Activated CD4-positive, alpha-beta memory T cell treated with anti-CD3 and anti-CD28 coated beads for 36 hours (primary cell): ENCODE measurements at regions not wholly inside any gene's neighbourhood (a gene's known extent, or its start where the extent isn't known, plus 50 kb on each side); places are given as distances from the start of the nearest gene placed in this dataset.

ENCODE experiments used
- CTCF ChIA-PET: fragments of 350-600 bp; sonication (Branson Sonifier 250); formaldehyde crosslinking; loops from one replicate; lab custom pipeline; 2021; ENCODE audit warnings: antibody characterized with exemption, inconsistent platforms; lab: Charles Lee
- POLR2A ChIA-PET: fragments of 350-600 bp; sonication (Branson Sonifier 250); formaldehyde crosslinking; loops from one replicate; lab custom pipeline; 2021; ENCODE audit warnings: antibody characterized with exemption; lab: Charles Lee
- DNase-seq: peaks from one replicate; pipeline ENCODE4 v3.0.0-alpha.2; 2020
- H3K27ac Mint-ChIP-seq: one replicate; pipeline ENCODE4 v1.8.0; 2021; ENCODE audit warnings: mixed read lengths
- H3K27me3 Mint-ChIP-seq: one replicate; pipeline ENCODE4 v1.8.0; 2021; ENCODE audit warnings: mixed read lengths
- H3K36me3 Mint-ChIP-seq: one replicate; pipeline ENCODE4 v1.8.0; 2021; ENCODE audit warnings: mixed read lengths
- H3K4me1 Mint-ChIP-seq: one replicate; pipeline ENCODE4 v1.8.0; 2021; ENCODE audit warnings: low read depth, mixed read lengths
- H3K4me3 Mint-ChIP-seq: one replicate; pipeline ENCODE4 v1.8.0; 2021; ENCODE audit warnings: mild to moderate bottlenecking, mixed read lengths
- H3K9me3 Mint-ChIP-seq: one replicate; pipeline ENCODE4 v1.8.0; 2021; ENCODE audit warnings: mixed read lengths
- intact Hi-C: fragments of 100-400 bp; cut with micrococcal nuclease; formaldehyde crosslinking; loops from one replicate; pipeline ENCODE4 v1.15.1; 2023

- intact Hi-C loops: no loop called here
- Mint-ChIP-seq H3K9me3 (peaks cover 10% of the 10 kb centered on the region), H3K4me1 (no peaks in the 10 kb centered on the region), H3K4me3 (no peak overlapping the region), H3K36me3 (no peaks in the 10 kb centered on the region), H3K27me3 (no peaks in the 10 kb centered on the region), H3K27ac (no peak overlapping the region)
- DNase-seq: no peak
- POLR2A ChIA-PET: no interaction called here
- CTCF ChIA-PET: no interaction called here
Observed at GRCh38 chr9:104247899-104248460, 153.9 kb downstream of the SMC2 start.

DNA sequence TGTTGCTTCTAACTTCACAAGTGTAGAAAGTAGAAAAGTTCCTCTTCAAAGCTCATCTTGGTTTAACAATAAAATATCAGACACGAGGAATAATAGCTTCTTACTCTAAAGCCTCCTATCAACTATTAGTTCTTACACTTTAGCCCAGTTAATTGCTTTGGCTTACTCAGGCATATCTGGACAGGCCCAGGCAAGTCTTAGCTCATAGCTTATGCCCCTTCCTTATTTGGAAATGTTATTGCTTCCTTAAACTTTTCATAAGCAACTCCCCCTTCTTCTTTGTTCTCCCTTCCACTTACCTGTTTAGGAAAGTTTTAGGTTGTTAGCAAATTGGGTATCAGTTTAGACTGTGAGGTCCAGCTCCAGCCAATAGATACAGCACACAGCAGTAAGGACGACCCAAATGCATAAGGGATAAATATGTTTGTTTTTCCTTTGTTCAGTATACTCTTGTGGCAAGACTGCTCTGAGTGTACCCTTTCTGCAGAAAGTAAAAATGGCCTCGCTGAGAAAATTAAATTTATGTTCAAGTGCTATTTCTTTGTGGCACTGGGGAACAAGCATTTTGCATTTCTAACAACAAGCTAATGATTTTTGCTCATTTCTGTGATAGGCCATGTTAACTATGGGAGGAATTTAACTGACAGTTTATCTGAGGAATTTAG, 162.1 kb downstream of the SMC2 start:
- H3K27me3 Mint-ChIP-seq: no peaks in the 10 kb centered on the region
- ChIA-PET CTCF (no interaction called here), POLR2A (no interaction called here)
- no peak for DNase-seq
- no peaks in the 10 kb centered on the region for H3K36me3 Mint-ChIP-seq
- no peak overlapping the region for H3K27ac Mint-ChIP-seq
- intact Hi-C loops: no loop called here
- peaks cover 17% of the 10 kb centered on the region for H3K9me3 Mint-ChIP-seq
- H3K4me3 Mint-ChIP-seq: no peak overlapping the region
- no peaks in the 10 kb centered on the region for H3K4me1 Mint-ChIP-seq

DNA sequence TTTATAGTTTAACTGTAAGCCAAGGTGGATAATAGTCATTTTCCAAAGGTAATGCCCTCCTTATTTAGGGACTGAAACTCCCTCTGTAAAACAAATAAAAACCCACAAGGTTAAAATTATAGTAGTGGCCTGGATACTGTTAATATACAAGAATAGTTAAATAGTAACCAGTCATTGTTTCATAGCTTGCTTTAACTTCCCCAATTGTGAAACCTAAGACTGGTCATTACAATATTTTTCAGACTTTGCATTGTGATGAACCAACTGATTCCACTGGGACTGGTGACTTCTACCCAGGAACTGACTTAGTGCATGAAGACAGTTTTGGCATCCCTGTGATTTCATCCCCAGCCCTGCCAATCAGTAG, 162.6 kb downstream of the SMC2 start:
- Mint-ChIP-seq H3K4me3 (no peak overlapping the region), H3K9me3 (peaks cover 17% of the 10 kb centered on the region), H3K4me1 (no peaks in the 10 kb centered on the region), H3K36me3 (no peaks in the 10 kb centered on the region), H3K27ac (no peak overlapping the region), H3K27me3 (no peaks in the 10 kb centered on the region)
- CTCF ChIA-PET: no interaction called here
- POLR2A ChIA-PET: no interaction called here
- no peak for DNase-seq
- intact Hi-C loops: no loop called here

DNA sequence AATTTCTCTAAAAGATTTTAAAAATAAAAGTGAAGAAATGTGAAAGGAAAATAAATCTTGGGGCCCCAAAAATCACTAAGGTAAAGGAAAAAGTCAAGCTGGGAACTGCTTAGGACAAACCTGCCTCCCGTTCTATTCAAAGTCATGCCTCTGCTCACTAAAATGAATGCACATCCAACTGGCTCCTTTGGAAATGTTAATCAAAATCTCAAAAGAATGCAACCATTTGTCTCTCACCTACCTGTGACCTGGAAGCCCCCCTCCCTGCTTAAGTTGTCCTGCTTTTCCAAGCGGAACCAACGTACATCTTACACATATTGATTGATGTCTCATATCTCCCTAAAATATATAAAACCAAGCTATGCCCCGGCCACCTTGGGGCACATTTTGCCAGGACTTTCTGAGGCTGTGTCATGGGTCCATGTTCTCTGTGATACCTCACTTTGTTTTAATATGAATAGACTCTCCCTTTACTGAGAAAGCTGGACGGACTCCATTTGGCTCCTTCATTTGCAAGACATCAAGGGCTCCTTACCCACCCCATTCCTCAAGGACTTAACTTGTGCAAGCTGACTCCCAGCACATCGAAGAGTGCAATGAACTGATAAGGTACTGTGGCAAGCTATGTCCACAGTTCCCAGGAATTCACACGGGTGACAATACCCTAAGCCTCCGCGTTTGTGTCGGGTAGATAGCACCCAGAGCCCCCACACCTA, 164.3 kb downstream of the SMC2 start:
- Mint-ChIP-seq H3K27me3 (no peaks in the 10 kb centered on the region), H3K27ac (no peak overlapping the region), H3K9me3 (peaks cover 3% of the 10 kb centered on the region), H3K4me1 (no peaks in the 10 kb centered on the region), H3K36me3 (no peaks in the 10 kb centered on the region), H3K4me3 (no peak overlapping the region)
- ChIA-PET CTCF (no interaction called here), POLR2A (no interaction called here)
- no peak for DNase-seq
- intact Hi-C loops: no loop called here

- no peak overlapping the region for H3K27ac Mint-ChIP-seq
- H3K27me3 Mint-ChIP-seq: no peaks in the 10 kb centered on the region
- H3K4me3 Mint-ChIP-seq: no peak overlapping the region
- no peaks in the 10 kb centered on the region for H3K4me1 Mint-ChIP-seq
- peaks cover 2% of the 10 kb centered on the region for H3K9me3 Mint-ChIP-seq
- POLR2A ChIA-PET: no interaction called here
- intact Hi-C loops: no loop called here
- no peaks in the 10 kb centered on the region for H3K36me3 Mint-ChIP-seq
- CTCF ChIA-PET: no interaction called here
- no peak for DNase-seq
Observed at GRCh38 chr9:104260004-104260403, 165.9 kb downstream of the SMC2 start.

DNA sequence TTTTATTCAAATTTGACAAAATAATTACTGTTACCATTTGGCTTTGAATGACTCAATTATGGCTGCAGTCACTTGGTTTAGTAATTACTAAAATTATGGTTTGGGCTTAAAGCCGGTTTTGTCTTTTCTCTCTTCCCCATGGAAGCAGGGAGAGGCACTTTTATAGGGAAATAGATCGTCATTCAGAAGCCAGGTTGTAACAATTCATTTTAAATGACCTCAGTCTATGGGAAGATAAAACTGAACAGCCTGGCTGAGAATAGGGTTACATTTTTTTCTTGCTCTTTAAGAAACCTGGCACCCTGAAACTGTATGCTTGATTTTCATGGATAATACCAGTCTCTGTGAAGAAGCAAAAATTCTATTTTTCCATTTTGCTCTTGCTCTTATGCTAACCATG, 169.8 kb downstream of the SMC2 start:
- no peaks in the 10 kb centered on the region for H3K36me3 Mint-ChIP-seq
- ChIA-PET CTCF (no interaction called here), POLR2A (no interaction called here)
- DNase-seq: no peak
- no peak overlapping the region for H3K27ac Mint-ChIP-seq
- H3K4me3 Mint-ChIP-seq: no peak overlapping the region
- no peaks in the 10 kb centered on the region for H3K4me1 Mint-ChIP-seq
- no peaks in the 10 kb centered on the region for H3K27me3 Mint-ChIP-seq
- intact Hi-C loops: no loop called here
- no peaks in the 10 kb centered on the region for H3K9me3 Mint-ChIP-seq

DNA sequence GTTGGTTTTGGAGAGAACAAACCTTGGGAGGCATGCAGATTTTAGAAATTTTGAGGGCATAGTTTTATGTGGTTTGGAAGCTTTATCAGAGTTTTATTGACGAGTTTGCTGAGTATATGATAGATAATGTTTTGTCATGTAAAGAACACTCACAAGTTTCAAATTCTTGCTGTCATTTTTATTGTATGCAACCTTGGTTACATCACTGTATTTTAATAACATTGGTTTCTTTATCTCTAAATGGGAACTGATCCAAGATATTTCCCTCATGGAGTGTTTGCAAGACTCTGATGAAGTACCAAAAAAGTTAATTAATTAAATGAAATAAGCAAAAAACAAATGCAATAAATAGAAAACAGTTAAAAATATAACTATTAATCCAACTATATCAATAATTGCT, 170.3 kb downstream of the SMC2 start:
- no peaks in the 10 kb centered on the region for H3K27me3 Mint-ChIP-seq
- no peaks in the 10 kb centered on the region for H3K9me3 Mint-ChIP-seq
- intact Hi-C loops: no loop called here
- no peak overlapping the region for H3K27ac Mint-ChIP-seq
- no peak for DNase-seq
- no peaks in the 10 kb centered on the region for H3K36me3 Mint-ChIP-seq
- POLR2A ChIA-PET: no interaction called here
- no peak overlapping the region for H3K4me3 Mint-ChIP-seq
- CTCF ChIA-PET: no interaction called here
- H3K4me1 Mint-ChIP-seq: no peaks in the 10 kb centered on the region

- POLR2A ChIA-PET: no interaction called here
- no peak for DNase-seq
- Mint-ChIP-seq H3K9me3 (no peaks in the 10 kb centered on the region), H3K4me3 (no peak overlapping the region), H3K27ac (no peak overlapping the region), H3K4me1 (no peaks in the 10 kb centered on the region), H3K27me3 (no peaks in the 10 kb centered on the region), H3K36me3 (no peaks in the 10 kb centered on the region)
- intact Hi-C loops: no loop called here
- CTCF ChIA-PET: no interaction called here
Observed at GRCh38 chr9:104269374-104269773, 175.3 kb downstream of the SMC2 start.

- Mint-ChIP-seq H3K9me3 (no peaks in the 10 kb centered on the region), H3K27ac (no peak overlapping the region), H3K4me1 (no peaks in the 10 kb centered on the region), H3K27me3 (no peaks in the 10 kb centered on the region), H3K4me3 (no peak overlapping the region), H3K36me3 (no peaks in the 10 kb centered on the region)
- POLR2A ChIA-PET: no interaction called here
- CTCF ChIA-PET: no interaction called here
- DNase-seq: no peak
- intact Hi-C loops: no loop called here
Observed at GRCh38 chr9:104269996-104270963, 176.2 kb downstream of the SMC2 start.

DNA sequence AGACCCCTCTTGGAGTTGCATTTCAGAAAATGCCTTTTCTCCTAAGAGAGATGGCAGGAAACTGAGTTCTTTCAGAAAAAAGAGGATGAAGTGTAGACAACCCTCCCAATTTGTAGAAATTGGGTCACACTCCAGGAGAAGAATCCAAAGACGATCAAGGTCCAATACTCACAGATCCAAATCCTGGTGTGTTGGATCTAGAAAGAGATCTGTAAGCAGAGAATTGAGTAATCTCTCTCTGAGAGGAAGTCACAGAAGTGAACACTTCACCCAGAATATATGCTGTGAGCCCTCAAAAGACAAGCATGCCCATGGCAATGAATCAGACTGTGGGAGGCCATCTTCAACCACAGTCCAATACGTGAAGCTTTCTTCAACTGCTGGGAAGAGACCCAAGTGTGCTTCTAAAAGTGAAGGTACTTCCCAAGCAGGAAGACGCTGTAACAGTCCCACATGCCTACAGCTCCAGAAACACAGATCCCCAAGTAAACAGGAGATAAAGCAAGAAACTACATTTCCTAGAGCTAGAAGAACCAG, 182.7 kb downstream of the SMC2 start:
- CTCF ChIA-PET: no interaction called here
- Mint-ChIP-seq H3K27me3 (no peaks in the 10 kb centered on the region), H3K4me1 (no peaks in the 10 kb centered on the region), H3K4me3 (no peak overlapping the region), H3K9me3 (peaks cover 2% of the 10 kb centered on the region), H3K36me3 (no peaks in the 10 kb centered on the region), H3K27ac (no peak overlapping the region)
- intact Hi-C loops: no loop called here
- DNase-seq: no peak
- POLR2A ChIA-PET: no interaction called here

DNA sequence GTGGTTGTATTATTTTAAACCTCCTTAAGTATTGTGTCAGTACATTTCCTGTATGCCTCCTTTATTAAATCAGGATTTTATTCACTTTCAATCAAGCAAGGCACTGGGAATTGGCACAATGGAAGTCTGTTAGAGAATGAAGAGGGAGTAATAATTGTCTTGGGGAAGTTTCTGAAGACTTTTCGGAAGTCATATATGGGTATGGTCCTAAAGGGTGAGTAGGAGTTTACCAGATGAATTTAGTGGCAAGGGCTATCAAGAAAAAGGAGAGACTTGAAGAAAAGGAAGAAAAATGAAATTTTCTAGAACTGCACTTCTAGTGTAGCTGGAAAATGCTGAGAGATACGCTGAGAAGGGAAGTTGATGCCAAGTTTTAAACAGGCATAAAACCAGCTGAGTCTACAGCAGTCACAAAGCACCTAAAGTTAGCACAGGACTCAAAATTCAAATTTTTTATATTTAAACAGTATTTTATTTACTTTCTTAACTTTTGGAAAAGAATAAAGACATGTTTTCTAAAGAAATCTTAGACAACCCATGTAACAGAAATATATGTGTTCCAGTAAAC, 184.9 kb downstream of the SMC2 start:
- no peak overlapping the region for H3K27ac Mint-ChIP-seq
- ChIA-PET CTCF (no interaction called here), POLR2A (no interaction called here)
- peaks cover 2% of the 10 kb centered on the region for H3K9me3 Mint-ChIP-seq
- H3K36me3 Mint-ChIP-seq: no peaks in the 10 kb centered on the region
- H3K4me1 Mint-ChIP-seq: no peaks in the 10 kb centered on the region
- H3K27me3 Mint-ChIP-seq: no peaks in the 10 kb centered on the region
- intact Hi-C loops: no loop called here
- DNase-seq: no peak
- H3K4me3 Mint-ChIP-seq: no peak overlapping the region
